Body of pancreas (tissue), 4 donors: ENCODE measurements at regions not wholly inside any gene's neighbourhood (a gene's known extent, or its start where the extent isn't known, plus 50 kb on each side); places are given as distances from the start of the nearest gene placed in this dataset.

Experiments used
- ATAC-seq: fragments of 150-250 bp; one replicate; pipeline ENCODE4 v1.9.1; 2016
- DNase-seq, 4 donors: peaks; one replicate each; pipeline ENCODE4 v3.0.0-alpha.2; 2019
- H3K27ac ChIP-seq, 4 donors: fragments of 200-600 bp; sonication (generic); 1 replicate in 3 of 4; 2 replicates in 1 of 4; pipeline versions ENCODE4 v1.5.1 to v1.6.1; 2016 to 2019; ENCODE audit warnings: mild to moderate bottlenecking in 1 of 4, mixed read lengths in 1 of 4, moderate library complexity in 1 of 4
- H3K27me3 ChIP-seq, 2 donors: fragments of 200-600 bp; sonication (generic); one replicate each; pipeline ENCODE4 v1.6.0; 2016; ENCODE audit warnings: mild to moderate bottlenecking in 1 of 2
- H3K36me3 ChIP-seq, 2 donors: fragments of 200-600 bp; sonication (generic); replicated peaks in 1 of 2; 2 replicates each; pipeline ENCODE4 v1.5.1; 2016; ENCODE audit warnings: low read depth in 2 of 2; ENCODE audit not compliant: insufficient read depth in 1 of 2
- H3K4me1 ChIP-seq: fragments of 200-600 bp; sonication (generic); one replicate; pipeline ENCODE4 v1.6.0; 2016
- H3K4me3 ChIP-seq, 2 donors: fragments of 200-600 bp; sonication (generic); 1 replicate in 1 of 2; 2 replicates in 1 of 2; pipeline ENCODE4 v1.5.1; 2016 to 2019
- H3K9me3 ChIP-seq, 3 donors: fragments of 200-600 bp; sonication (generic); 1 replicate in 2 of 3; 2 replicates in 1 of 3; pipeline ENCODE4 v1.5.1; 2016
- CTCF ChIP-seq, 7 experiments: fragments of 450-650 bp in 4 of 7; fragments of 200-600 bp in 3 of 7; sonication (generic) in 3 of 7; IDR thresholded peaks; one replicate each; pipeline ENCODE4 v1.5.1; 2016 to 2019; ENCODE audit warnings: antibody characterized with exemption in 7 of 7
- POLR2A ChIP-seq, 3 donors: fragments of 450-650 bp; IDR thresholded peaks; one replicate each; pipeline ENCODE4 v1.6.1; 2016; ENCODE audit warnings: antibody characterized with exemption in 3 of 3, mild to moderate bottlenecking in 2 of 3
- WGBS, 2 donors: methylation state at CpG; one replicate each; pipeline ENCODE4 v1.1.5; 2017; 5-methylcytosine and 5-hydroxymethylcytosine counted together
- intact Hi-C: fragments of 100-400 bp; cut with DNase I; formaldehyde crosslinking; loops from one replicate; pipeline ENCODE4 v1.15.1; 2023

- H3K27ac ChIP-seq, result no peak overlapping the region
- H3K4me1 ChIP-seq, result no peaks in the 10 kb centered on the region
- intact Hi-C loops, result loop anchor here (5.0 kb wide), 1 partner anchor 362 kb away; the partner anchor contains the start of gene PTGER3
- no peak overlapping the region for H3K4me3 ChIP-seq
- TF ChIP-seq POLR2A (IDR thresholded peaks at IDR 0.05) (no peak), CTCF (IDR thresholded peaks at IDR 0.05) (peak; percentile 71 to 94 (median 94))
- no peaks in the 10 kb centered on the region for H3K27me3 ChIP-seq
- H3K9me3 ChIP-seq, result no peaks in the 10 kb centered on the region
- peak; percentile 98 for ATAC-seq
- DNase-seq, result peak; percentile 75 to 85 (median 82)
- no peaks in the 10 kb centered on the region for H3K36me3 ChIP-seq
- WGBS, 2 donors, result 66 to 73% methylated on average over 11 to 13 of the region's 13 CpGs
These were observed 274.5 kb downstream of the CTH start for GRCh38 chr1:70685300-70686286.

DNA sequence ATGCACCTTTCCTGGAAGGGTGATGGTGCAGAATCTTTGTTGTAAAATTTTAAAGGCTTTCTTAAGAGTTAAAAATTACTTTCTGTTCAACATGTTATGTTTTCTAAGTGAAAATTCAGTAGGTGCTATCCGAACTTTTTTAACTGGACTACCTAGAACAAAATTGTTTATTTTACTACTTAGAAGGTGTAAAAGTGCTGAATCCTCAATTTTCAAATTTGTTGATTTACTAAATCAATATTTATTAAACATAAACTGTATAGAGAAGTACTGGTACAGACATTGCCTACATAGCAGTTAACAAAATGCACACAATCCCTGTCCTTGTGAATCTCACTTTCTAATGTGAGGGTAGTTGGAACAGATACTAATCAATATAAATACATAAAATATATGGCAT, 277.5 kb downstream of the CTH start:
- no peaks in the 10 kb centered on the region for H3K4me1 ChIP-seq
- intact Hi-C loops, result loop anchor here (5.0 kb wide), 1 partner anchor 359 kb away; the partner anchor contains the start of gene PTGER3
- H3K36me3 ChIP-seq, result no peaks in the 10 kb centered on the region
- no peak for ATAC-seq
- H3K4me3 ChIP-seq, result no peak overlapping the region
- H3K9me3 ChIP-seq, result no peaks in the 10 kb centered on the region
- no peaks in the 10 kb centered on the region for H3K27me3 ChIP-seq
- H3K27ac ChIP-seq, result no peak overlapping the region
- TF ChIP-seq POLR2A (IDR thresholded peaks at IDR 0.05), result no peak
- TF ChIP-seq CTCF (IDR thresholded peaks at IDR 0.05), result no peak
- DNase-seq, result no peak
- WGBS, 2 donors, result 38 to 43% methylated on average over 1 of the region's 1 CpG

GRCh38 chr1:70706381-70707037, 295.4 kb downstream of the CTH start:
- H3K4me3 ChIP-seq, result no peak overlapping the region
- TF ChIP-seq CTCF (IDR thresholded peaks at IDR 0.05), result no peak
- TF ChIP-seq POLR2A (IDR thresholded peaks at IDR 0.05), result no peak
- peak overlapping the region in 2 of 4 donors; percentile 31 to 42 for H3K27ac ChIP-seq

DNA sequence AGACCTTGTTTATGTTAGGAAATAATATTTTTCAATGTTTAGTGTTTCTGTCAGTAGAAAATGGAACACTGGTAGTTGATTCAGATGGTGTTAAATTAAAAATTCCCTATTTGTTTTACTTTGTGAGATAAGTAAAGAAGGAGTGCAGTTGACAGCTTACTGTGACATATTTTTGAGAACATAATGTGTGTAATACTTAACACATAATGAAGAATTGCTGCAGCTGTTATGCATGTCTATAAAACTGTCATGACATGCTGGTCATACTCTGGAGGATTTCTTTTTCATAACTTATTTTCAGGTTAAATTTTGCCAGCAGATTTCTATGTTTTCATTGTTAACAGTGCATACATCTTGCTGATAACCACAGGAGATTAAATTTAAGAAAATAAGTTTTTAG, 296.1 kb downstream of the CTH start:
- intact Hi-C loops, result no loop called here

More at GRCh38 chr1:70706381-70707037, 295.4 kb downstream of the CTH start:
- H3K36me3 ChIP-seq, result no peaks in the 10 kb centered on the region
- peak in 1 of 4 donors; percentile 14 for DNase-seq
- no peaks in the 10 kb centered on the region for H3K27me3 ChIP-seq
- intact Hi-C loops, result no loop called here
- ATAC-seq, result peak; percentile 21
- WGBS, 2 donors, result 20 to 28% methylated on average over 31 to 33 of the region's 33 CpGs
- H3K4me1 ChIP-seq, result peaks cover 8% of the 10 kb centered on the region
- H3K9me3 ChIP-seq, result peaks cover 0 to 8% (median 0%) of the 10 kb centered on the region in 3 donors

More for the DNA sequence above, 296.1 kb downstream of the CTH start:
- peaks cover 8% of the 10 kb centered on the region for H3K4me1 ChIP-seq
- ATAC-seq (no peak), DNase-seq (no peak)
- H3K27me3 ChIP-seq, result no peaks in the 10 kb centered on the region
- no peaks in the 10 kb centered on the region for H3K36me3 ChIP-seq
- no peak overlapping the region for H3K4me3 ChIP-seq
- no peak for TF ChIP-seq POLR2A (IDR thresholded peaks at IDR 0.05)
- no peak for TF ChIP-seq CTCF (IDR thresholded peaks at IDR 0.05)
- H3K27ac ChIP-seq, result no peak overlapping the region
- H3K9me3 ChIP-seq, result peaks cover 0 to 8% (median 0%) of the 10 kb centered on the region in 3 donors
